ENCODE measurements at regions not wholly inside any gene's neighbourhood (a gene's known extent, or its start where the extent isn't known, plus 50 kb on each side); places are given as distances from the start of the nearest gene placed in this dataset.

- no peak for TF ChIP-seq CTCF (IDR thresholded peaks at IDR 0.05)
- no peak overlapping the region for H3K27ac ChIP-seq
- H3K36me3 ChIP-seq (ENCODE audit: insufficient read depth in 1 of 2, low read depth in 1 of 2), result no peaks in the 10 kb centered on the region
- DNase-seq, result no peak
- H3K27me3 ChIP-seq (ENCODE audit: insufficient read depth in 3 of 3, low read length in 2 of 3), result no peaks in the 10 kb centered on the region
- no peaks in the 10 kb centered on the region for H3K4me1 ChIP-seq
- 94 to 97% (median 96%) methylated on average over 2 of the region's 2 CpGs for WGBS, 3 donors
- ATAC-seq, result no peak
- intact Hi-C loops (cut with DNase I), result no loop called here
- H3K9me3 ChIP-seq, result no peaks in the 10 kb centered on the region
- H3K4me3 ChIP-seq, result no peak overlapping the region
Observed at GRCh38 chr4:133588306-133588705, 439.2 kb downstream of the PCDH10 start.

- no peak for DNase-seq
- H3K4me1 ChIP-seq, result no peaks in the 10 kb centered on the region
- no peaks in the 10 kb centered on the region for H3K9me3 ChIP-seq
- no peak overlapping the region for H3K4me3 ChIP-seq
- WGBS, 3 donors, result 65 to 80% (median 74%) methylated on average over 8 of the region's 8 CpGs
- no peak for ATAC-seq
- TF ChIP-seq CTCF (IDR thresholded peaks at IDR 0.05), result no peak
- no peaks in the 10 kb centered on the region for H3K36me3 ChIP-seq (ENCODE audit: insufficient read depth in 1 of 2, low read depth in 1 of 2)
- H3K27ac ChIP-seq, result no peak overlapping the region
- intact Hi-C loops (cut with DNase I), result no loop called here
- no peaks in the 10 kb centered on the region for H3K27me3 ChIP-seq (ENCODE audit: insufficient read depth in 3 of 3, low read length in 2 of 3)
Observed at GRCh38 chr4:133585323-133585722, 436.2 kb downstream of the PCDH10 start.

- 78 to 85% (median 78%) methylated on average over 5 of the region's 5 CpGs for WGBS, 3 donors
- H3K4me3 ChIP-seq, result no peak overlapping the region
- H3K27ac ChIP-seq, result no peak overlapping the region
- intact Hi-C loops (cut with DNase I), result no loop called here
- H3K36me3 ChIP-seq (ENCODE audit: insufficient read depth in 1 of 2, low read depth in 1 of 2), result no peaks in the 10 kb centered on the region
- ATAC-seq (no peak), DNase-seq (no peak)
- TF ChIP-seq CTCF (IDR thresholded peaks at IDR 0.05), result no peak
- H3K27me3 ChIP-seq (ENCODE audit: insufficient read depth in 3 of 3, low read length in 2 of 3), result no peaks in the 10 kb centered on the region
- H3K9me3 ChIP-seq, result no peaks in the 10 kb centered on the region
- H3K4me1 ChIP-seq, result no peaks in the 10 kb centered on the region
Observed at GRCh38 chr4:133584714-133585113, 435.6 kb downstream of the PCDH10 start.

GRCh38 chr4:133581996-133582619 lies 433.0 kb downstream of the PCDH10 start:
- Histone ChIP-seq H3K27me3 (ENCODE audit: insufficient read depth in 3 of 3, low read length in 2 of 3) (no peaks in the 10 kb centered on the region), H3K4me1 (no peaks in the 10 kb centered on the region), H3K4me3 (no peak overlapping the region), H3K36me3 (ENCODE audit: insufficient read depth in 1 of 2, low read depth in 1 of 2) (no peaks in the 10 kb centered on the region), H3K9me3 (no peaks in the 10 kb centered on the region), H3K27ac (no peak overlapping the region)
- WGBS, 3 donors, result 97 to 98% (median 98%) methylated on average over 2 of the region's 2 CpGs
- intact Hi-C loops (cut with DNase I), result no loop called here
- DNase-seq (no peak), ATAC-seq (no peak)
- no peak for TF ChIP-seq CTCF (IDR thresholded peaks at IDR 0.05)

GRCh38 chr4:133574248-133574647 lies 425.2 kb downstream of the PCDH10 start:
- intact Hi-C loops (cut with DNase I), result no loop called here
- WGBS, 3 donors, result 93 to 98% (median 95%) methylated on average over 1 of the region's 1 CpG
- H3K27me3 ChIP-seq (ENCODE audit: insufficient read depth in 3 of 3, low read length in 2 of 3), result no peaks in the 10 kb centered on the region
- ATAC-seq (no peak), DNase-seq (no peak)
- H3K36me3 ChIP-seq (ENCODE audit: insufficient read depth in 1 of 2, low read depth in 1 of 2), result no peaks in the 10 kb centered on the region
- H3K27ac ChIP-seq, result no peak overlapping the region
- H3K9me3 ChIP-seq, result no peaks in the 10 kb centered on the region
- no peak overlapping the region for H3K4me3 ChIP-seq
- no peaks in the 10 kb centered on the region for H3K4me1 ChIP-seq
- no peak for TF ChIP-seq CTCF (IDR thresholded peaks at IDR 0.05)
